ENCODE measurements at regions not wholly inside any gene's neighbourhood (a gene's known extent, or its start where the extent isn't known, plus 50 kb on each side); places are given as distances from the start of the nearest gene placed in this dataset.

DNA sequence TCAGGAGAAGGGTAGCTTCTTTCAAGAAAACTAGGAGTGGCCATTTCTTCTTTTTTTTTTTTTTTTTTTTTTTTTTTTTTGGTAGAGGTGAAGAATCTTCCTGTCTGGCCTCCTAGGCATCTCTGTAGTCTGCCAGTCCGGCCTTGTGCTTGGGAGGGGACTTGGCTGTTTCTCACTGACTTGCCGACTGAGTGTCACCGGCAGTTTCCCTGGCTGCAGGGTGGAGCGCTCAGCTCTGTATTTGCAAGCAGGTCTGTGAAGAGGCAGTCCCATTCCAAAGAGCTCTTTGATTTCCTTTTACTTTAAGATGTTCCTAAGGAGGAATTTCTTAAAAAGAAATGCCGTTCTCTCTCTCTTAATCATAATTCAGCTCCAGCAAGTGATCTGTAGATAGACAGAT, 212.6 kb downstream of the ADRA2A start:
- H3K36me3 Mint-ChIP-seq: no peaks in the 10 kb centered on the region
- no peak for ATAC-seq
- no peak overlapping the region for H3K4me3 Mint-ChIP-seq
- no peak overlapping the region for H3K27ac Mint-ChIP-seq
- H3K4me1 Mint-ChIP-seq: no peaks in the 10 kb centered on the region
- TF ChIP-seq PREB (CRISPR knock-in tag; IDR thresholded peaks at IDR 0.05; ENCODE audit: borderline replicate concordance): no peak
- TF ChIP-seq NFE2L1 (CRISPR knock-in tag; IDR thresholded peaks at IDR 0.05): no peak
- no peak for TF ChIP-seq ATF3 (CRISPR knock-in tag; conservative IDR thresholded peaks at IDR 0.05)
- TF ChIP-seq ZNF671 (CRISPR knock-in tag; IDR thresholded peaks at IDR 0.05): no peak
- TF ChIP-seq AFF4 (CRISPR knock-in tag; IDR thresholded peaks at IDR 0.05; ENCODE audit: borderline replicate concordance): no peak
- no peak for TF ChIP-seq GTF2I (CRISPR knock-in tag; conservative IDR thresholded peaks at IDR 0.05)
- no peak for TF ChIP-seq SMAD3 (CRISPR knock-in tag; IDR thresholded peaks at IDR 0.05; ENCODE audit: borderline replicate concordance)
- no peak for TF ChIP-seq TEAD1 (CRISPR knock-in tag; IDR thresholded peaks at IDR 0.05)
- no peak for TF ChIP-seq CREM (CRISPR knock-in tag; IDR thresholded peaks at IDR 0.05)
- no peak for TF ChIP-seq MXD4 (CRISPR knock-in tag; IDR thresholded peaks at IDR 0.05; ENCODE audit: borderline replicate concordance)
- TF ChIP-seq CBFB (CRISPR knock-in tag; IDR thresholded peaks at IDR 0.05; ENCODE audit: low read depth): no peak
- TF ChIP-seq SMAD4 (CRISPR knock-in tag; IDR thresholded peaks at IDR 0.05): no peak
- no peak for TF ChIP-seq FOXP4 (CRISPR knock-in tag; IDR thresholded peaks at IDR 0.05)
- no peak for TF ChIP-seq NR2C2 (CRISPR knock-in tag; IDR thresholded peaks at IDR 0.05)
- no peak for TF ChIP-seq ZNF416 (CRISPR knock-in tag; IDR thresholded peaks at IDR 0.05)
- no peak for TF ChIP-seq JAZF1 (CRISPR knock-in tag; IDR thresholded peaks at IDR 0.05)
- no peak for TF ChIP-seq ZNF396 (CRISPR knock-in tag; IDR thresholded peaks at IDR 0.05; ENCODE audit: borderline replicate concordance)
- DNase-seq (ENCODE audit: low spot score): no peak
- H3K27me3 Mint-ChIP-seq (ENCODE audit: low read depth): no peaks in the 10 kb centered on the region
- POLR2A ChIA-PET: no interaction called here
- CTCF ChIA-PET: interaction anchor here (0.6 to 1.9 kb wide), 3 partner anchors 213 to 730 kb away, joined by 3 to 6 read pairs (median 3); partner anchors contain the start of gene ADRA2A
- H3K9me3 Mint-ChIP-seq: no peaks in the 10 kb centered on the region

DNA sequence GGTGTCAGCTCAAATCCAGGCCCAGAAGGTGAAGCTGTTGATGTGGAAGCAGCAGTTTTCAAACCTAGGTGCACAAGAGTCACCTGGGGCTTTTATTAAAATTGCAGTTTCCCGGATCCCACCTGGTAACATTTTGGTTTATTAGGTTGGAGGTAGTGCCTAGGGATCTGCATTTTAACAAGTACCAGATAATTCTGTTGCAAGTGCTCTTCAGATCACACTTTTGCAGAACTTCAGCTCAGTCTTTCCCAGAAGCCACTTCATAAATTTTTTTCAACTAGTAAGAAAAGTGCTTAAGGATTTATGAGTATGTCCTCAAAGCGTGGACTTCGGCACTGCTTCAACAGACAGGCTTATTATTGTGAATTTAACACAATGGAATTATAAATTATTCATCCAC, 213.8 kb downstream of the ADRA2A start:
- no peak overlapping the region for H3K4me3 Mint-ChIP-seq
- no peaks in the 10 kb centered on the region for H3K36me3 Mint-ChIP-seq
- CTCF ChIA-PET: no interaction called here
- no peaks in the 10 kb centered on the region for H3K27me3 Mint-ChIP-seq (ENCODE audit: low read depth)
- POLR2A ChIA-PET: no interaction called here
- no peaks in the 10 kb centered on the region for H3K4me1 Mint-ChIP-seq
- no peak overlapping the region for H3K27ac Mint-ChIP-seq
- ATAC-seq: no peak
- DNase-seq (ENCODE audit: low spot score): no peak
- H3K9me3 Mint-ChIP-seq: no peaks in the 10 kb centered on the region
- TF ChIP-seq JUN (CRISPR knock-in tag; IDR thresholded peaks at IDR 0.05): no peak
- TF ChIP-seq GTF2I (CRISPR knock-in tag; conservative IDR thresholded peaks at IDR 0.05): no peak
- no peak for TF ChIP-seq ESRRA (CRISPR knock-in tag; IDR thresholded peaks at IDR 0.05; ENCODE audit: borderline replicate concordance)
- TF ChIP-seq ZNF281 (CRISPR knock-in tag; IDR thresholded peaks at IDR 0.05): no peak
- no peak for TF ChIP-seq AFF4 (CRISPR knock-in tag; IDR thresholded peaks at IDR 0.05; ENCODE audit: borderline replicate concordance)

Data from WTC11 (cell line).